GM23338 (cell line): ENCODE measurements at regions not wholly inside any gene's neighbourhood (a gene's known extent, or its start where the extent isn't known, plus 50 kb on each side); places are given as distances from the start of the nearest gene placed in this dataset.

Source experiments
- ATAC-seq: fragments of 200-7000 bp; cut with Tn5 transposase; 3 replicates; pipeline ENCODE4 v1.9.1; 2020
- DNase-seq: peaks from one replicate; pipeline ENCODE4 v3.0.0-alpha.2; 2015; ENCODE audit warnings: low spot score
- H2AFZ ChIP-seq: fragments of 200-600 bp; sonication (generic); 2 replicates; pipeline ENCODE4 v1.8.0; 2016; ENCODE audit warnings: antibody characterized with exemption, mild to moderate bottlenecking, moderate library complexity
- H3F3A ChIP-seq: fragments of 200-600 bp; sonication (generic); replicated peaks from 2 replicates; pipeline ENCODE4 v1.8.0; 2017; ENCODE audit warnings: antibody characterized with exemption, mixed run types, low read depth
- H3K27ac ChIP-seq: fragments of 200-600 bp; sonication (generic); 2 replicates; pipeline ENCODE4 v1.6.1; 2016; ENCODE audit warnings: low read depth
- H3K27me3 ChIP-seq: fragments of 200-600 bp; sonication (generic); 2 replicates; pipeline ENCODE4 v1.8.0; 2016; ENCODE audit warnings: mild to moderate bottlenecking, mixed run types, moderate library complexity; ENCODE audit not compliant: insufficient read depth
- H3K36me3 ChIP-seq: fragments of 200-600 bp; sonication (generic); 2 replicates; pipeline ENCODE4 v1.8.0; 2016; ENCODE audit warnings: mild to moderate bottlenecking; ENCODE audit not compliant: insufficient read depth
- H3K4me1 ChIP-seq: fragments of 200-600 bp; sonication (generic); 2 replicates; pipeline ENCODE4 v1.8.0; 2016; ENCODE audit warnings: mild to moderate bottlenecking, moderate library complexity; ENCODE audit not compliant: insufficient read depth
- H3K4me2 ChIP-seq: fragments of 200-600 bp; sonication (generic); 2 replicates; pipeline ENCODE4 v1.7.1; 2017; ENCODE audit warnings: mixed run types
- H3K4me3 ChIP-seq: fragments of 200-600 bp; sonication (generic); 2 replicates; pipeline ENCODE4 v1.6.1; 2016; ENCODE audit warnings: mixed run types
- H3K79me2 ChIP-seq: fragments of 200-600 bp; sonication (generic); replicated peaks from 2 replicates; pipeline ENCODE4 v1.8.0; 2017; ENCODE audit warnings: mild to moderate bottlenecking; ENCODE audit not compliant: insufficient read depth
- H3K9me2 ChIP-seq: fragments of 200-600 bp; sonication (generic); 2 replicates; pipeline ENCODE4 v1.8.0; 2017; ENCODE audit not compliant: insufficient read depth
- H4K20me1 ChIP-seq: fragments of 200-600 bp; sonication (generic); replicated peaks from 2 replicates; pipeline ENCODE4 v1.8.0; 2017; ENCODE audit warnings: mild to moderate bottlenecking; ENCODE audit not compliant: insufficient read depth
- H3K27ac Mint-ChIP-seq: 2 replicates; pipeline ENCODE4 v1.8.0; 2020; ENCODE audit warnings: inconsistent platforms, mild to moderate bottlenecking, moderate library complexity, mixed read lengths
- H3K27me3 Mint-ChIP-seq: 3 replicates; pipeline ENCODE4 v1.8.0; 2022; ENCODE audit warnings: low read depth, mild to moderate bottlenecking, moderate library complexity, mixed read lengths, inconsistent platforms; ENCODE audit not compliant: insufficient read depth, poor library complexity
- H3K36me3 Mint-ChIP-seq: 3 replicates; pipeline ENCODE4 v1.8.0; 2021; ENCODE audit warnings: low read depth, mild to moderate bottlenecking, inconsistent platforms, moderate library complexity, mixed read lengths
- H3K4me1 Mint-ChIP-seq: 3 replicates; pipeline ENCODE4 v1.8.0; 2020; ENCODE audit warnings: mild to moderate bottlenecking, inconsistent platforms, mixed read lengths
- H3K4me3 Mint-ChIP-seq: 3 replicates; pipeline ENCODE4 v1.8.0; 2021; ENCODE audit warnings: moderate library complexity, mild to moderate bottlenecking, inconsistent platforms, mixed read lengths
- H3K9me3 Mint-ChIP-seq: 3 replicates; pipeline ENCODE4 v1.8.0; 2020; ENCODE audit warnings: moderate library complexity, mild to moderate bottlenecking, inconsistent platforms, mixed read lengths
- CREB1 ChIP-seq: fragments of 250-450 bp; sonication (Bioruptor Pico); IDR thresholded peaks from 2 replicates; pipeline ENCODE4 v1.5.0; 2020; ENCODE audit warnings: low read depth, mild to moderate bottlenecking, moderate library complexity
- EZH2 ChIP-seq: fragments of 200-600 bp; sonication (generic); IDR thresholded peaks from one replicate; pipeline ENCODE4 v1.8.0; 2017; ENCODE audit warnings: antibody characterized with exemption, mild to moderate bottlenecking, low read depth; ENCODE audit not compliant: unreplicated experiment
- EZH2phosphoT487 ChIP-seq: fragments of 200-600 bp; sonication (generic); IDR thresholded peaks from one replicate; pipeline ENCODE4 v1.8.1; 2018; ENCODE audit warnings: antibody characterized with exemption; ENCODE audit not compliant: unreplicated experiment
- JUNB ChIP-seq: IDR thresholded peaks from one replicate; pipeline ENCODE4 v1.6.1; 2016; ENCODE audit warnings: antibody characterized with exemption; ENCODE audit not compliant: unreplicated experiment
- NANOG ChIP-seq: IDR thresholded peaks from 2 replicates; pipeline ENCODE4 v1.6.1; 2016; ENCODE audit warnings: antibody characterized with exemption, borderline replicate concordance
- POLR2AphosphoS5 ChIP-seq: IDR thresholded peaks from 2 replicates; pipeline ENCODE4 v1.6.1; 2016; ENCODE audit warnings: antibody characterized with exemption, low read depth
- STAT1 ChIP-seq: IDR thresholded peaks from one replicate; pipeline ENCODE4 v1.6.1; 2016; ENCODE audit warnings: antibody characterized with exemption; ENCODE audit not compliant: unreplicated experiment
- ZNF114 ChIP-seq: fragments of 250-450 bp; sonication (Bioruptor Pico); IDR thresholded peaks from 2 replicates; pipeline ENCODE4 v1.5.0; 2020; ENCODE audit warnings: mild to moderate bottlenecking, moderate library complexity
- ZNF331 ChIP-seq: fragments of 250-450 bp; sonication (Bioruptor Pico); IDR thresholded peaks from 2 replicates; pipeline ENCODE4 v1.5.0; 2020; ENCODE audit warnings: low read depth, mild to moderate bottlenecking, moderate library complexity
- TF ChIP-seq, protein P1 (sequence below): IDR thresholded peaks from 2 replicates; pipeline ENCODE4 v1.6.1; 2016; ENCODE audit warnings: antibody characterized with exemption
- TF ChIP-seq, protein P2 (sequence below), 2 experiments: fragments of 200-600 bp in 1 of 2; sonication (generic) in 1 of 2; conservative IDR thresholded peaks; 2 replicates each; pipeline versions ENCODE4 v1.5.1 to v1.6.1; 2016 to 2017; ENCODE audit warnings: antibody characterized with exemption in 2 of 2, low read depth in 2 of 2, mild to moderate bottlenecking in 2 of 2, moderate library complexity in 1 of 2
- TF ChIP-seq, protein P3 (sequence below): IDR thresholded peaks from one replicate; pipeline ENCODE4 v1.6.1; 2018; ENCODE audit warnings: antibody characterized with exemption; ENCODE audit not compliant: unreplicated experiment
- TF ChIP-seq, protein P4 (sequence below): fragments of 250-450 bp; sonication (Bioruptor Pico); IDR thresholded peaks from 2 replicates; pipeline ENCODE4 v1.5.0; 2020; ENCODE audit warnings: mild to moderate bottlenecking, moderate library complexity

GRCh38 chr1:95699149-95699953 is 465.3 kb downstream of the RWDD3 start:
- Histone ChIP-seq H3K4me2 (no peak overlapping the region), H3K27me3 (no peaks in the 10 kb centered on the region), H3K79me2 (no peaks in the 10 kb centered on the region), H3K4me3 (no peak overlapping the region), H3K36me3 (no peaks in the 10 kb centered on the region), H3K9me2 (peaks cover 8% of the 10 kb centered on the region), H3F3A (no peaks in the 10 kb centered on the region), H3K4me1 (no peaks in the 10 kb centered on the region), H2AFZ (no peak overlapping the region), H3K27ac (no peak overlapping the region), H4K20me1 (no peaks in the 10 kb centered on the region)
- no peaks in the 10 kb centered on the region; the same call in 2 of the 3 replicates for H3K4me1 Mint-ChIP-seq
- peaks cover 13% of the 10 kb centered on the region for H3K36me3 Mint-ChIP-seq
- peaks cover 13% of the 10 kb centered on the region for H3K9me3 Mint-ChIP-seq
- DNase-seq, result no peak
- ATAC-seq, result no peak
- H3K27me3 Mint-ChIP-seq, result no peaks in the 10 kb centered on the region
- TF ChIP-seq ZNF331 (CRISPR knock-in tag) (no peak), EZH2phosphoT487 (no peak), POLR2AphosphoS5 (no peak), ZNF114 (no peak), JUNB (no peak), CREB1 (CRISPR knock-in tag) (no peak), EZH2 (no peak), STAT1 (no peak), NANOG (no peak)
- TF ChIP-seq, protein P1, sequence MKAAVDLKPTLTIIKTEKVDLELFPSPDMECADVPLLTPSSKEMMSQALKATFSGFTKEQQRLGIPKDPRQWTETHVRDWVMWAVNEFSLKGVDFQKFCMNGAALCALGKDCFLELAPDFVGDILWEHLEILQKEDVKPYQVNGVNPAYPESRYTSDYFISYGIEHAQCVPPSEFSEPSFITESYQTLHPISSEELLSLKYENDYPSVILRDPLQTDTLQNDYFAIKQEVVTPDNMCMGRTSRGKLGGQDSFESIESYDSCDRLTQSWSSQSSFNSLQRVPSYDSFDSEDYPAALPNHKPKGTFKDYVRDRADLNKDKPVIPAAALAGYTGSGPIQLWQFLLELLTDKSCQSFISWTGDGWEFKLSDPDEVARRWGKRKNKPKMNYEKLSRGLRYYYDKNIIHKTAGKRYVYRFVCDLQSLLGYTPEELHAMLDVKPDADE, result no peak
- TF ChIP-seq, protein P2, sequence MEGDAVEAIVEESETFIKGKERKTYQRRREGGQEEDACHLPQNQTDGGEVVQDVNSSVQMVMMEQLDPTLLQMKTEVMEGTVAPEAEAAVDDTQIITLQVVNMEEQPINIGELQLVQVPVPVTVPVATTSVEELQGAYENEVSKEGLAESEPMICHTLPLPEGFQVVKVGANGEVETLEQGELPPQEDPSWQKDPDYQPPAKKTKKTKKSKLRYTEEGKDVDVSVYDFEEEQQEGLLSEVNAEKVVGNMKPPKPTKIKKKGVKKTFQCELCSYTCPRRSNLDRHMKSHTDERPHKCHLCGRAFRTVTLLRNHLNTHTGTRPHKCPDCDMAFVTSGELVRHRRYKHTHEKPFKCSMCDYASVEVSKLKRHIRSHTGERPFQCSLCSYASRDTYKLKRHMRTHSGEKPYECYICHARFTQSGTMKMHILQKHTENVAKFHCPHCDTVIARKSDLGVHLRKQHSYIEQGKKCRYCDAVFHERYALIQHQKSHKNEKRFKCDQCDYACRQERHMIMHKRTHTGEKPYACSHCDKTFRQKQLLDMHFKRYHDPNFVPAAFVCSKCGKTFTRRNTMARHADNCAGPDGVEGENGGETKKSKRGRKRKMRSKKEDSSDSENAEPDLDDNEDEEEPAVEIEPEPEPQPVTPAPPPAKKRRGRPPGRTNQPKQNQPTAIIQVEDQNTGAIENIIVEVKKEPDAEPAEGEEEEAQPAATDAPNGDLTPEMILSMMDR (conservative IDR thresholded peaks at IDR 0.05; ENCODE audit: low read depth in 2 of 2), result no peak
- TF ChIP-seq, protein P3, sequence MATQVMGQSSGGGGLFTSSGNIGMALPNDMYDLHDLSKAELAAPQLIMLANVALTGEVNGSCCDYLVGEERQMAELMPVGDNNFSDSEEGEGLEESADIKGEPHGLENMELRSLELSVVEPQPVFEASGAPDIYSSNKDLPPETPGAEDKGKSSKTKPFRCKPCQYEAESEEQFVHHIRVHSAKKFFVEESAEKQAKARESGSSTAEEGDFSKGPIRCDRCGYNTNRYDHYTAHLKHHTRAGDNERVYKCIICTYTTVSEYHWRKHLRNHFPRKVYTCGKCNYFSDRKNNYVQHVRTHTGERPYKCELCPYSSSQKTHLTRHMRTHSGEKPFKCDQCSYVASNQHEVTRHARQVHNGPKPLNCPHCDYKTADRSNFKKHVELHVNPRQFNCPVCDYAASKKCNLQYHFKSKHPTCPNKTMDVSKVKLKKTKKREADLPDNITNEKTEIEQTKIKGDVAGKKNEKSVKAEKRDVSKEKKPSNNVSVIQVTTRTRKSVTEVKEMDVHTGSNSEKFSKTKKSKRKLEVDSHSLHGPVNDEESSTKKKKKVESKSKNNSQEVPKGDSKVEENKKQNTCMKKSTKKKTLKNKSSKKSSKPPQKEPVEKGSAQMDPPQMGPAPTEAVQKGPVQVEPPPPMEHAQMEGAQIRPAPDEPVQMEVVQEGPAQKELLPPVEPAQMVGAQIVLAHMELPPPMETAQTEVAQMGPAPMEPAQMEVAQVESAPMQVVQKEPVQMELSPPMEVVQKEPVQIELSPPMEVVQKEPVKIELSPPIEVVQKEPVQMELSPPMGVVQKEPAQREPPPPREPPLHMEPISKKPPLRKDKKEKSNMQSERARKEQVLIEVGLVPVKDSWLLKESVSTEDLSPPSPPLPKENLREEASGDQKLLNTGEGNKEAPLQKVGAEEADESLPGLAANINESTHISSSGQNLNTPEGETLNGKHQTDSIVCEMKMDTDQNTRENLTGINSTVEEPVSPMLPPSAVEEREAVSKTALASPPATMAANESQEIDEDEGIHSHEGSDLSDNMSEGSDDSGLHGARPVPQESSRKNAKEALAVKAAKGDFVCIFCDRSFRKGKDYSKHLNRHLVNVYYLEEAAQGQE, result no peak
- TF ChIP-seq, protein P4, sequence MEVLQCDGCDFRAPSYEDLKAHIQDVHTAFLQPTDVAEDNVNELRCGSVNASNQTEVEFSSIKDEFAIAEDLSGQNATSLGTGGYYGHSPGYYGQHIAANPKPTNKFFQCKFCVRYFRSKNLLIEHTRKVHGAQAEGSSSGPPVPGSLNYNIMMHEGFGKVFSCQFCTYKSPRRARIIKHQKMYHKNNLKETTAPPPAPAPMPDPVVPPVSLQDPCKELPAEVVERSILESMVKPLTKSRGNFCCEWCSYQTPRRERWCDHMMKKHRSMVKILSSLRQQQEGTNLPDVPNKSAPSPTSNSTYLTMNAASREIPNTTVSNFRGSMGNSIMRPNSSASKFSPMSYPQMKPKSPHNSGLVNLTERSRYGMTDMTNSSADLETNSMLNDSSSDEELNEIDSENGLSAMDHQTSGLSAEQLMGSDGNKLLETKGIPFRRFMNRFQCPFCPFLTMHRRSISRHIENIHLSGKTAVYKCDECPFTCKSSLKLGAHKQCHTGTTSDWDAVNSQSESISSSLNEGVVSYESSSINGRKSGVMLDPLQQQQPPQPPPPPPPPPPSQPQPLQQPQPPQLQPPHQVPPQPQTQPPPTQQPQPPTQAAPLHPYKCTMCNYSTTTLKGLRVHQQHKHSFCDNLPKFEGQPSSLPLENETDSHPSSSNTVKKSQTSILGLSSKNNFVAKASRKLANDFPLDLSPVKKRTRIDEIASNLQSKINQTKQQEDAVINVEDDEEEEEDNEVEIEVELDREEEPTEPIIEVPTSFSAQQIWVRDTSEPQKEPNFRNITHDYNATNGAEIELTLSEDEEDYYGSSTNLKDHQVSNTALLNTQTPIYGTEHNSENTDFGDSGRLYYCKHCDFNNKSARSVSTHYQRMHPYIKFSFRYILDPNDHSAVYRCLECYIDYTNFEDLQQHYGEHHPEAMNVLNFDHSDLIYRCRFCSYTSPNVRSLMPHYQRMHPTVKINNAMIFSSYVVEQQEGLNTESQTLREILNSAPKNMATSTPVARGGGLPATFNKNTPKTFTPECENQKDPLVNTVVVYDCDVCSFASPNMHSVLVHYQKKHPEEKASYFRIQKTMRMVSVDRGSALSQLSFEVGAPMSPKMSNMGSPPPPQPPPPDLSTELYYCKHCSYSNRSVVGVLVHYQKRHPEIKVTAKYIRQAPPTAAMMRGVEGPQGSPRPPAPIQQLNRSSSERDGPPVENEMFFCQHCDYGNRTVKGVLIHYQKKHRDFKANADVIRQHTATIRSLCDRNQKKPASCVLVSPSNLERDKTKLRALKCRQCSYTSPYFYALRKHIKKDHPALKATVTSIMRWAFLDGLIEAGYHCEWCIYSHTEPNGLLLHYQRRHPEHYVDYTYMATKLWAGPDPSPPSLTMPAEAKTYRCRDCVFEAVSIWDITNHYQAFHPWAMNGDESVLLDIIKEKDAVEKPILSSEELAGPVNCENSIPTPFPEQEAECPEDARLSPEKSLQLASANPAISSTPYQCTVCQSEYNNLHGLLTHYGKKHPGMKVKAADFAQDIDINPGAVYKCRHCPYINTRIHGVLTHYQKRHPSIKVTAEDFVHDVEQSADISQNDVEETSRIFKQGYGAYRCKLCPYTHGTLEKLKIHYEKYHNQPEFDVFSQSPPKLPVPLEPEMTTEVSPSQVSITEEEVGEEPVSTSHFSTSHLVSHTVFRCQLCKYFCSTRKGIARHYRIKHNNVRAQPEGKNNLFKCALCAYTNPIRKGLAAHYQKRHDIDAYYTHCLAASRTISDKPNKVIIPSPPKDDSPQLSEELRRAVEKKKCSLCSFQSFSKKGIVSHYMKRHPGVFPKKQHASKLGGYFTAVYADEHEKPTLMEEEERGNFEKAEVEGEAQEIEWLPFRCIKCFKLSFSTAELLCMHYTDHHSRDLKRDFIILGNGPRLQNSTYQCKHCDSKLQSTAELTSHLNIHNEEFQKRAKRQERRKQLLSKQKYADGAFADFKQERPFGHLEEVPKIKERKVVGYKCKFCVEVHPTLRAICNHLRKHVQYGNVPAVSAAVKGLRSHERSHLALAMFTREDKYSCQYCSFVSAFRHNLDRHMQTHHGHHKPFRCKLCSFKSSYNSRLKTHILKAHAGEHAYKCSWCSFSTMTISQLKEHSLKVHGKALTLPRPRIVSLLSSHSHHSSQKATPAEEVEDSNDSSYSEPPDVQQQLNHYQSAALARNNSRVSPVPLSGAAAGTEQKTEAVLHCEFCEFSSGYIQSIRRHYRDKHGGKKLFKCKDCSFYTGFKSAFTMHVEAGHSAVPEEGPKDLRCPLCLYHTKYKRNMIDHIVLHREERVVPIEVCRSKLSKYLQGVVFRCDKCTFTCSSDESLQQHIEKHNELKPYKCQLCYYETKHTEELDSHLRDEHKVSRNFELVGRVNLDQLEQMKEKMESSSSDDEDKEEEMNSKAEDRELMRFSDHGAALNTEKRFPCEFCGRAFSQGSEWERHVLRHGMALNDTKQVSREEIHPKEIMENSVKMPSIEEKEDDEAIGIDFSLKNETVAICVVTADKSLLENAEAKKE (CRISPR knock-in tag), result no peak
- H3K4me3 Mint-ChIP-seq, result no peak overlapping the region
- no peak overlapping the region for H3K27ac Mint-ChIP-seq
